Endothelial cell of umbilical vein (primary cell): ENCODE measurements at regions not wholly inside any gene's neighbourhood (a gene's known extent, or its start where the extent isn't known, plus 50 kb on each side); places are given as distances from the start of the nearest gene placed in this dataset.

Experiments used
- BruUV-seq: library from RNA; stranded (reverse); fragments of 400-500 nt; replicated peaks from 2 replicates; lab custom pipeline; 2021; lab: Mats Ljungman, UMichigan
- CTCF ChIA-PET: fragments of 300-600, 350-600 bp; sonication (Branson Sonifier 250); formaldehyde crosslinking; loops from one replicate; lab custom pipeline; 2021; ENCODE audit warnings: antibody characterized with exemption, inconsistent platforms; lab: Charles Lee
- POLR2A ChIA-PET: fragments of 300-600, 350-600 bp; sonication (Branson Sonifier 250); formaldehyde crosslinking; loops from one replicate; lab custom pipeline; 2021; ENCODE audit warnings: antibody characterized with exemption, inconsistent platforms; lab: Charles Lee
- DNase-seq: peaks from one replicate; pipeline ENCODE4 v3.0.0-alpha.2; 2011; ENCODE audit warnings: low read depth, low spot score
- FAIRE-seq: peaks from 2 replicates; lab custom pipeline; 2011; peaks lifted over from hg19 to GRCh38; lab: Jason Lieb, UNC
- H2AFZ ChIP-seq: 2 replicates; pipeline ENCODE4 v1.6.0; 2012; ENCODE audit warnings: low read depth, low read length, control low read depth, inconsistent platforms
- H3K27ac ChIP-seq: 2 replicates; pipeline ENCODE4 v1.5.1; 2011; ENCODE audit warnings: low read depth, mild to moderate bottlenecking, control low read depth, low read length, moderate library complexity; ENCODE audit not compliant: insufficient read depth
- H3K27me3 ChIP-seq, 2 experiments: 2 replicates each; pipeline versions ENCODE4 v1.6.0 to v1.6.1; 2011; ENCODE audit warnings: low read length in 2 of 2, mixed read lengths in 1 of 2; ENCODE audit not compliant: control insufficient read depth in 2 of 2, insufficient read depth in 2 of 2
- H3K36me3 ChIP-seq, 2 experiments: 2 replicates in 1 of 2; 3 replicates in 1 of 2; pipeline ENCODE4 v1.5.1; 2011; ENCODE audit warnings: low read length in 2 of 2, mild to moderate bottlenecking in 1 of 2, moderate library complexity in 1 of 2; ENCODE audit not compliant: control insufficient read depth in 2 of 2, insufficient read depth in 2 of 2; ENCODE audit errors: extremely low read depth in 1 of 2
- H3K4me1 ChIP-seq: 3 replicates; pipeline ENCODE4 v1.5.1; 2011; ENCODE audit warnings: mild to moderate bottlenecking, low read length; ENCODE audit not compliant: control insufficient read depth, insufficient read depth; ENCODE audit errors: extremely low read depth
- H3K4me2 ChIP-seq: 2 replicates; pipeline ENCODE4 v1.6.1; 2011; ENCODE audit warnings: low read length, control low read depth, mixed read lengths; ENCODE audit not compliant: insufficient read depth
- H3K4me3 ChIP-seq, 3 experiments: fragments of 200-600 bp in 1 of 3; sonication (generic), shearing (Covaris generic) in 1 of 3; replicated peaks in 1 of 3; 2 replicates each; pipeline ENCODE4 v1.5.1; 2011 to 2016; ENCODE audit warnings: control low read depth in 3 of 3, low read length in 3 of 3, mild to moderate bottlenecking in 2 of 3, inconsistent platforms in 1 of 3, low read depth in 1 of 3, moderate library complexity in 1 of 3; ENCODE audit not compliant: insufficient read depth in 1 of 3
- H3K79me2 ChIP-seq: 2 replicates; pipeline ENCODE4 v1.6.0; 2012; ENCODE audit warnings: low read length, inconsistent platforms; ENCODE audit not compliant: control insufficient read depth, insufficient read depth
- H3K9ac ChIP-seq: replicated peaks from 2 replicates; pipeline ENCODE3; 2011; ENCODE audit warnings: low read length, control low read depth; ENCODE audit not compliant: insufficient read depth; ENCODE audit errors: extremely low read depth
- H3K9me1 ChIP-seq: replicated peaks from 3 replicates; pipeline ENCODE4 v1.6.0; 2011; ENCODE audit warnings: mild to moderate bottlenecking, low read length; ENCODE audit not compliant: control insufficient read depth, insufficient read depth; ENCODE audit errors: extremely low read depth
- H3K9me3 ChIP-seq: replicated peaks from 2 replicates; pipeline ENCODE4 v1.5.1; 2012; ENCODE audit warnings: low read length, inconsistent platforms; ENCODE audit not compliant: control insufficient read depth, insufficient read depth
- H4K20me1 ChIP-seq: replicated peaks from 2 replicates; pipeline ENCODE3; 2011; ENCODE audit warnings: mild to moderate bottlenecking, low read length; ENCODE audit not compliant: control insufficient read depth, insufficient read depth; ENCODE audit errors: extremely low read depth
- EZH2 ChIP-seq: IDR thresholded peaks from 2 replicates; pipeline ENCODE4 v1.6.1; 2012; ENCODE audit warnings: borderline replicate concordance, low read depth, mild to moderate bottlenecking, moderate library complexity, low read length, inconsistent platforms; ENCODE audit not compliant: severe bottlenecking
- FOS ChIP-seq: IDR thresholded peaks from 2 replicates; pipeline ENCODE4 v1.6.1; 2011; ENCODE audit warnings: mild to moderate bottlenecking, low read length, moderate library complexity, borderline replicate concordance; ENCODE audit not compliant: insufficient read depth
- GATA2 ChIP-seq: IDR thresholded peaks from 2 replicates; pipeline ENCODE4 v1.7.0; 2011; ENCODE audit warnings: low read depth, mild to moderate bottlenecking, moderate library complexity, mixed read lengths, low read length; ENCODE audit not compliant: insufficient read length, insufficient read depth
- JUN ChIP-seq: IDR thresholded peaks from 2 replicates; pipeline ENCODE4 v1.6.1; 2011; ENCODE audit warnings: borderline replicate concordance, low read depth; ENCODE audit not compliant: insufficient read length, insufficient read depth
- MYC ChIP-seq: IDR thresholded peaks from one replicate; pipeline ENCODE4 v1.6.1; 2011; ENCODE audit warnings: mild to moderate bottlenecking, low read depth, low read length
- POLR2A ChIP-seq: IDR thresholded peaks from 2 replicates; pipeline ENCODE4 v1.6.1; 2012; ENCODE audit warnings: low read depth, mild to moderate bottlenecking, control low read depth, low read length
- POLR2AphosphoS5 ChIP-seq: IDR thresholded peaks from 2 replicates; pipeline ENCODE4 v1.6.1; 2012; ENCODE audit warnings: low read depth, mild to moderate bottlenecking, control low read depth, low read length, moderate library complexity; ENCODE audit not compliant: insufficient read depth
- dilution Hi-C: fragments of 300-500 bp; cut with MboI; formaldehyde crosslinking; loops from one replicate; pipeline ENCODE4 v1.15.0; 2019; ENCODE audit warnings: low sequenced_read_pairs; ENCODE audit not compliant: extremely low pct_ligation_motif_present
- intact Hi-C: fragments of 100-400 bp; cut with micrococcal nuclease; formaldehyde crosslinking; loops from one replicate; pipeline ENCODE4 v1.10.0; 2022
- TF ChIP-seq, protein P1 (sequence below), 2 donors: IDR thresholded peaks; 1 replicate in 1 of 2; 2 replicates in 1 of 2; pipeline ENCODE4 v1.5.1; 2011; ENCODE audit warnings: low read length in 2 of 2, mild to moderate bottlenecking in 2 of 2, moderate library complexity in 2 of 2, control low read depth in 1 of 2, inconsistent platforms in 1 of 2, low read depth in 1 of 2; ENCODE audit not compliant: insufficient read depth in 1 of 2; ENCODE audit errors: extremely low read depth in 1 of 2
- TF ChIP-seq, protein P2 (sequence below): IDR thresholded peaks from 2 replicates; pipeline ENCODE4 v1.6.1; 2011; ENCODE audit not compliant: insufficient read depth, insufficient read length

- peaks cover 8 to 9% of the 10 kb centered on the region in 2 experiments for H3K27me3 ChIP-seq
Observed at GRCh38 chr13:99132295-99132835, 68.3 kb upstream of the UBAC2 start.

More at GRCh38 chr13:99132295-99132835, 68.3 kb upstream of the UBAC2 start:
- BruUV-seq, result no TSS peak
- Histone ChIP-seq H3K9ac (no peak overlapping the region), H3K27ac (no peak overlapping the region), H3K4me1 (no peaks in the 10 kb centered on the region), H2AFZ (no peak overlapping the region), H3K79me2 (no peaks in the 10 kb centered on the region), H4K20me1 (no peaks in the 10 kb centered on the region), H3K4me3 (no peak overlapping the region), H3K9me1 (no peaks in the 10 kb centered on the region), H3K9me3 (no peaks in the 10 kb centered on the region), H3K4me2 (no peak overlapping the region), H3K36me3 (no peaks in the 10 kb centered on the region)
- ChIA-PET POLR2A (no interaction called here), CTCF (interaction anchor here (0.7 kb wide), 1 partner anchor 12 kb away, joined by 3 read pairs; no protein-coding TSS in a partner anchor)
- TF ChIP-seq GATA2, result no peak
- TF ChIP-seq, protein P1, sequence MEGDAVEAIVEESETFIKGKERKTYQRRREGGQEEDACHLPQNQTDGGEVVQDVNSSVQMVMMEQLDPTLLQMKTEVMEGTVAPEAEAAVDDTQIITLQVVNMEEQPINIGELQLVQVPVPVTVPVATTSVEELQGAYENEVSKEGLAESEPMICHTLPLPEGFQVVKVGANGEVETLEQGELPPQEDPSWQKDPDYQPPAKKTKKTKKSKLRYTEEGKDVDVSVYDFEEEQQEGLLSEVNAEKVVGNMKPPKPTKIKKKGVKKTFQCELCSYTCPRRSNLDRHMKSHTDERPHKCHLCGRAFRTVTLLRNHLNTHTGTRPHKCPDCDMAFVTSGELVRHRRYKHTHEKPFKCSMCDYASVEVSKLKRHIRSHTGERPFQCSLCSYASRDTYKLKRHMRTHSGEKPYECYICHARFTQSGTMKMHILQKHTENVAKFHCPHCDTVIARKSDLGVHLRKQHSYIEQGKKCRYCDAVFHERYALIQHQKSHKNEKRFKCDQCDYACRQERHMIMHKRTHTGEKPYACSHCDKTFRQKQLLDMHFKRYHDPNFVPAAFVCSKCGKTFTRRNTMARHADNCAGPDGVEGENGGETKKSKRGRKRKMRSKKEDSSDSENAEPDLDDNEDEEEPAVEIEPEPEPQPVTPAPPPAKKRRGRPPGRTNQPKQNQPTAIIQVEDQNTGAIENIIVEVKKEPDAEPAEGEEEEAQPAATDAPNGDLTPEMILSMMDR (IDR thresholded peaks at IDR 0.05; ENCODE audit: extremely low read depth in 1 of 2, insufficient read depth in 1 of 2, low read depth in 1 of 2, low read length in 2 of 2), result no peak
- TF ChIP-seq, protein P2, sequence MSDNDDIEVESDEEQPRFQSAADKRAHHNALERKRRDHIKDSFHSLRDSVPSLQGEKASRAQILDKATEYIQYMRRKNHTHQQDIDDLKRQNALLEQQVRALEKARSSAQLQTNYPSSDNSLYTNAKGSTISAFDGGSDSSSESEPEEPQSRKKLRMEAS, result no peak
- TF ChIP-seq JUN, result no peak
- TF ChIP-seq EZH2, result no peak
- TF ChIP-seq POLR2AphosphoS5, result no peak
- TF ChIP-seq FOS, result no peak
- TF ChIP-seq POLR2A, result no peak
- TF ChIP-seq MYC, result no peak
- dilution Hi-C loops (no loop called here), intact Hi-C loops (no loop called here)
- no peak for DNase-seq
- no peak for FAIRE-seq
